NCI-H446 (cell line): ENCODE measurements at regions not wholly inside any gene's neighbourhood (a gene's known extent, or its start where the extent isn't known, plus 50 kb on each side); places are given as distances from the start of the nearest gene placed in this dataset.

Experiments used
- DNase-seq, 2 experiments: peaks; one replicate each; lab custom pipeline; 2025; lab: John Stamatoyannopoulos, UW

DNA sequence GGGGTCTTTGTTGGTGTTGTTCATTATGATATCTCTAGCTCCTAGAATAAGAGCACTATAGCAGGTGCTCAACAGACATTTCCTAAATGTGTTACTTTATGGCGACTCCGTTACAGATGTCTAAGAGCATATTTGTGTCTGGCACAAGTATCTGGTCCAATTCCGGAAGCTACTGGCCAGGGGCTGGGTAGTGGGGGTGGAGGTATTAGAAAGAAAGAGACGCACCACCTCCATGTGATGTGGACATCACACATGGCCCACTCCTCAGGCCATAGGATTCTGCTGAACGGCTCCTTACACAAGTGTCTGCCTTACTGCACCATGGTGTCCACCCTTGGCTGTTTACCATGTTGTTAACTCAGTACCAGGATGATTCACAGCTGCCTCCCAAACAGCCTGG, 296.8 kb upstream of the MKI67 start:
- DNase-seq: no peak

DNA sequence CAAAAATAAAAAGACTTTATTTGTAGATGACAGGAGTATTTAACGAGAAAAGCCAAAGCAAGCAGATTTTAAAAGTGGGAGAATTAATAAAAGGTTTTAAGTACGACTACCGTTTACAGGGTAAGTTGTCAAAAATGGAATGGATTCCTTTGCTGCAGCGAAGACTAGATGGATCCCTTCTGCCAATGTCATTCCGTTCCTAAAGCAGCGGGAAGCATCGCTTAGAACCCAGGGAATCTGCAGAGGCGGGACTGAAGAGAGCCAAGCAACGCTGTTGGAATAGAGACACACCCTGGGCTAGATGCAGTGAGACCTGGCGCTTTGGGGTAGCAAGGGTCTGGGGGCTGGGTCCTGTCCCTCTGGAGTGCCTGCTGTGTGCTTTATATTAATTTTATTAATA, 303.1 kb upstream of the MKI67 start:
- no peak for DNase-seq

DNA sequence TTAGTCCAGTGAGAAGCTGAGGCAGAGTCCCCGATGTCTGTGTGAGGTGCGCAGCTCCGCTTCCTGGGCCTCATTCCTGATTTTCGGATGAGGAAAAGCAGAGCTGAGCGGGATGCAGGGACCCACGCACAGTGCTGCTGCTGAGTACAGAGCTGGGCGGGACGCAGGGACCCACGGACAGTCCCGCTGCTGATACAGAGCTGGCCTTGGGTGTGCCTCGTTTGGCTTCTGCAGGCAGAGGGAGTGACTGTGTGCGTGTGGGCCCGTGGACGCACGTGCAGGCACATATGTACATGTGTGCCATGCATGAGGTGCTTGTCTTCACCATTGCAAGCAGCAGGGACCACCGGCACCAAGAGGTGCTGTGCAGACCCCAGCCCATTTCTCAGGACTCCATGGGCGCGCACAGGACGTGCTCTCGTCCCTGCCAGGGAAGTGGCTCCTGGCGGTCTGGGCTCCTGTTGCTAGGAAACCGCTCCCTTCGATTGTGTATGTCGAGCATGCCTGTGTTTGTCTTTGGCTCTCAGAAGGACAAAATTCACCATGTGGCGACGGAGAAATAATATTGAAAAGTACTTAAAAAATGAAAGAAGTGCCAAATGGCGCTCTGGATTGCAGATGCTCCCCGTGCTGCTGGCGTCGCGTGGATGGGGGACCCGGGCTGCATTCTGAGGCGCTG, 303.8 kb upstream of the MKI67 start:
- DNase-seq: no peak

DNA sequence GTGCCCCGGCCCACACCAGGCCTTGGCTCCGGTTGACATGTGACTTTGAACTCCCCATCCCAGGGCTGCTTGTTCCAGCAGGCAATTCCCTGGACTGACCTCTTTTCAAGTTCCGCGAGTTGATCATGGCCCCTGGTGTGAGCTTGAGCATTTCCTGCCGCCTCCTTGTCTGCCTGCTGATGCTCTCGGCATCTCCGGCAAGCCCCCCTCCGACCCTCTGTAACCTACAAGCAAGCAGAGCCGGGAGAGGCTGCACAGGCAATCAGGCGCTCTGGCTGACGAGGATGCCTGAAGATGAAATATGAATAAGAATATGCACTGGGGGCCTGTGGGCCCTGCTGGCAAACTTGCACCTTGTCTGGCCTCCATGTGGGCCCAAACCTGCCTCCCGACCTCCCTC, 304.9 kb upstream of the MKI67 start:
- no peak for DNase-seq

DNA sequence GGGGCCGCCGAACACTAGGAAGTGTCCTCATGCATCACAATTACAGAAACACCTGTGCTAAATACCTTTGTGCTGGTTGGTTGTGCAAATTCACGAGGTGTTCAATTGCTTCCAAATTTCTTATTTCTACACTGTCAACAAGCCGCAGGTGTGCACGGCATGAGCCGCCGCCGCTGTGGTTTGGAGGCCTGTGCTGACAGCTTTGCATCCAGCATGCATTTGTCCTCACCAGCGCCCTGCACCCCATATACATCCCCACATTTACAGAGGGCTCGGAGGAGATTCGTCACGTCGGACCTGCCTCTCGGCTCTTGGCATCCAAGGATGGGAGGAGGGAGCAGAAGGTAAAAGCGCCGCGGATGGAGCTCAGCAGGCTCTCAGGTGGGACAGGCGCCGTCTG, 305.3 kb upstream of the MKI67 start:
- no peak for DNase-seq

DNA sequence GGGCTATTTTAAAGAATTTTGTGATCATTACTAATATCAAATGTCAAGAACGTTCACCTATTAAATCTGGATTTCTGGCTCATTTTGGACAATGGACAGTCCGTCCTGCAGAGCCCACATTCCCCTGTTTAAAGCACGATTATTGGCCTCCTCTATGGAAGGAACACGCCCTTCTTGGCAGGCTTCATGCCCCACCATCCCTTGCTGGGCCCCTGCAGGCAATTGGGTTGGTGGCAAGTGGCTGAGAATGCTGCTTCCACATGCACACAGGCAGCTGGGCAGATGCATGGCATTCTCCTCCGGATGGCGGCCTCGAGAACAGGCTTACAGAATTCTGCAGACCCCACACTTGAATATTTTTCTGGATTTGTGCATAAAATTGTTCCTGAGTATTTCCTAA, 305.8 kb upstream of the MKI67 start:
- no peak for DNase-seq

DNA sequence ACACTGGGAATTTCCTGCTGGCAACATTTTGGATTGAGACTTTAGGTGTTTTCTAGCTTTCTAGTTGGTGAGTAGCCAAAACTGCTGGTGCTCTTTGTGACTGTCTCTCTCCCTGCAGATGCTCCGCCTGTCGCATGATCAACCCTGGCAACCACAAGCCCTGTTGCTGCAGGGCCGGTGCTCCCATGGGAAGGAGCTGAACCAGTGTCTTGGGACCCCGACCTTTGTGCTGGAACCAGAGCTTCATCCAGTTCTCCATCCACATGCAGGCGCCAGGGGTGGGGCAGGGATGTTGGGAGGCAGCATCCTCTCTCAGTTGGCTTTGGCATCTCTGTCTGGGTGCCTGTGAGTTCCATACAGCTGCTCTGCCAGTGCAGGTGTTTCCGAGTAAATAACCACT, 306.2 kb upstream of the MKI67 start:
- no peak for DNase-seq

DNA sequence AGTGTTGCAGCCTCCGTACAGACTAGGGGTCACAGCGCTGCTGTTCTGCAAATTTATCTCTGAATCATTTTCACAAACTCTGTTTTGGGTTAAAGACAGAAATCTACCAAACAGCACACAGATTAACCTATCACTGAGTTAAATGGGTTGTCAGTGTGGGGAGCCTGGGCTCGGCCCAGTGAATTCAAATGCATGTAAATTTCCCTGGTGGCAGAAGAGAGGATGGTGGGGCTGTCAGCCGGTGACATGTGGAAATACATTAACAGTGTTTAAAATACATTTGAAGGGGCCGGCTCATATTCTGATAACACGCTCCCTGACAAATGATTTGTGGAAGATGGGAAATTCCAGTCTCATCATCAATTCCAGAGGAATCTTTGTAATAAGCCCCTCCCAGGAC, 309.6 kb upstream of the MKI67 start:
- no peak for DNase-seq

DNA sequence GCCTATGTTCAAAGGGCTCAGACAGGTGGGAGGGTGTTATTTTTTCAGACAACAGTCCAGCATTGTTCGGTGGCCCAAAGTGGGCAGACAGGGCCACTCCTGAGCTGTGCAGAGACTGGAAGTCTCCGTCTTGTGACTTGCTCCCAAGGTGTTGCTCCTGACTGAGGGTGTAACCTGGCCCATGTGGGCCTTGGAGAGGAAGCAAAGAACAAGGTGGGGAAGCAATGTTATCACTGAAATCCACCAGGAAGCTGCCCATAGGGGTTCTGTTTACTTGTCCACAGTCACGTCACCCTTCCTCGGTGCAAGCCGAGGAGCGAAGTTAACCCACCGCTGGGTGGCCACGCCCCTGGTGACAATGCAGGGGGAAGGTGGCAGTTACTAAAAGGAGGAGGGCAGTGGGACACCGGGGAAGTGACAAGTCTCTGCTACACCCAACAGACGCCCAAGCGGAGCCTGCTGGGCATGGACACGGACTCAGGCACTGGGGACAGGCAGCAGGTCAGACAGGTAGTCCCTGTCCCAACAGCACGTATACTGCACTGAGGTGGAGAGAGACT, 311.6 kb upstream of the MKI67 start:
- DNase-seq: no peak

DNA sequence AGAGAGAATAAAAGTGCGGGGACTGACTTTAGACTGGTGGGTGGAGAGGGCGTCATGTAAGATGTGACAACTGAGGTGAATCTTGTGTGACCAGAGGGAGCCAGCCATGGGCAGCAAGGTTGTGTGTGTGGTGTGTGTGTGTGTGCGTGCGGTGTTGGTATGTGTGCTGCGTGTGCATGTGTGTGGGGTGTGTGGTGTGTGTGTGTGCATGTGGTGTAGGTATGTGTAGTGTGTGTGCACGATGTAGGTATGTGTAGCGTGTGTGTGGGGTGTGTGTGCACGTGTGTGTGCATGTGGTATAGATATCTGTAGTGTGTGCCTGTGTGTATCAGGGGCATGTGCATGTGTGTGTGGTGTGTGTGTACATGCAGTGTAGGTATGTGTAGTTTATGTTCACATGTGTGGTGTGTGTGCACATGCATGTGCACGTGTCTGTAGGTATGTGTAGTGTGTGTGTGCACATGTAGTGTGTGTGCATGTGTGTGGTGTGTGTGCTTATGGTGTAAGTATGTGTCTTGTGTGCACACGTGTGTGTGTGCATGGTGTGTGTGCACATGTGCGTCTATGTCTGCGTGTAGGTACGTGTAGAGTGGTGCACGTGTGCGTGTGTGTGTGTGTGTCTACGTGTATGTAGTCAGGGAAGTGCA, 312.3 kb upstream of the MKI67 start:
- DNase-seq: no peak

DNA sequence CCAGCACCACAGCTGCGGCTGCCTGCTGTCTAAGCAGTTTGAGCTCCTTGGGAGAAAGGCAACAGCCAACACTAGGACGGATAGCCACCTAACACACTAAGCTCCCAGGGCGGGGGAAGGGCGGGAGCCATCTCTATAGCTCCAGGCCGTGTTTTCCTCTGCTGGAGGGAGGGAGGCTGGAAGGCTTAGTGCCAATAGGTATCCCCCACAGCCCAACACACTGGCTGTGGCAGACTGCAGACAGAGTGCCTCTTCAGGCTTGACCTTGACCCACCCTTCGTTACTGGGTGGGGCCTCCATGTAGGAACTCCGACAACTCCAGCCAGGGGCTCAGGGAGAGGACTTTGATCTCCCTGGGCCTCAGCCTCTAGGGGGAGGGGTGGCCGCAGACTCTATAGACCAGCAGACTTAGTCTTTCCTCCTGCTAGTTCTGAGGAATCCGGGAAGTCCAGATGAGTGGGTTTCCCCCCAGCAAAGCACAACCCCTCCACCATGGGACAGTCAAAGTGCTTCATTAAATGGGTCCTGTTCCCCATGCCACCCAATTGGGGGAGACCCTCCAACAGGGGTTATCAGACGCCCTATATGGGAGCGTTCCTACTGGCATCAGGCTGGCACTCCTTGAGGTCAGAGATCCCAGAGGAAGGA, 314.4 kb upstream of the MKI67 start:
- DNase-seq: no peak

DNA sequence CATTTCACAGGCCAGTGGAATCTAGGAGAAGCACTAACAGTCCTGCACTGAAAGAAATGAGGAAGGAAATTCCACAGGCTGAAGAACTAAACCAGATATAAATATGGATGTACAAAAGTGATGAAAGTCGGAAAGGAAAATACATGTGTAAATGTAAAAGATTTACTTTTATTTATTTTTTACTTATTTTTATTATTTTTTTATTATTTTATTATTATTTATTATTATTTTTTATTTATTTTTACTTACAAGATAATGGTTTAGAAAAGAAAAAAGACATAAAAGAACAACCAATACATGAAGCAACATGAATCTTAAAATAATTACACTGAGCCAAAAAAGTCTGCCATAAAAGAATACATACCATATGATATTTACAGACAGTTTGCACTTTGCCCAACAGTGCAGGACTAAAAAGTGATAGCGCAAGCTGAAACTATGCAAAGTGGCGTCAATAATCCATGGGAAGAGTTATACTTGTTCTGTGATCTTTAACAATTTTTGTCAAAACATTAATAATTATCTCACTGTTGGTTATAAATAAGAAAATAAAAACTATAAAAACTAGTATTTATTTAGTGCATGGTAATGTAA, 317.8 kb upstream of the MKI67 start:
- no peak for DNase-seq

DNA sequence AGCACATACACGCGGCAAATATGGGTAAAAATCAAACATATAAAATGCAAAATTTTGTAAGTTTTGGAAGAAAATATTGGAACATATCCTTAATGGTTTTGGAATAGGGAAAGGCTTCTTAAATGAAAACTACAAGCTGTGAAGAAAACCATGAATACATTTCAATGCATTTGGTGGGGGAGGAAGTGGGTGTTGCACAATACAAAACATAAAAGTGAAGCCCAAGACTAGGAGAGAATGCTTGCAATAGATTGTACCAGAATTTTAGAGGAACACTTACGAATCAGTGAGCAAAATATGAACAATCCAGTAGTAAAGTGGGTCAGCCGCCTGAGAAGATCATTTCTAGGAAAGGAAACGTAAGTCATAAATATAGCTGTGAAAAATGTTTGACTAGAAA, 322.6 kb upstream of the MKI67 start:
- DNase-seq: no peak

DNA sequence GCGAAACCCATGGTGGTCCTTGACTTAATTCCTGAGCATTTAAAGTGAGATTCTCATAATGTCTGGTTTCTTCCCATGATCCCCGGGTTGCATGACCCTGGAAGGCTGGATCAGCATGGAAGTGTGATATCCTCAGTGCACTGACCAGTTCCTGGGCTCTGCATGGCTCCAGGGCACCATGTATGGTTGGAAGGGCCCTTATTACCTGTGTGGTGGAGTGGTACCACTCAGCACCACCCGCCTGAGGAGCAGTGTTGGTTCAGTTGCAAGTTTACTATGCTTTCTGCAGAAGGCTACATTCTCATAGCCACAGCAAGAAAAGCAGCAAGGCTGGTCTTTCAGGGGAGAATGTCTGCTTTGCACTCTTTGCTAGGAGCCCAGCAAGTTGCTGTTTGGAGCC, 325.7 kb upstream of the MKI67 start:
- DNase-seq: no peak

DNA sequence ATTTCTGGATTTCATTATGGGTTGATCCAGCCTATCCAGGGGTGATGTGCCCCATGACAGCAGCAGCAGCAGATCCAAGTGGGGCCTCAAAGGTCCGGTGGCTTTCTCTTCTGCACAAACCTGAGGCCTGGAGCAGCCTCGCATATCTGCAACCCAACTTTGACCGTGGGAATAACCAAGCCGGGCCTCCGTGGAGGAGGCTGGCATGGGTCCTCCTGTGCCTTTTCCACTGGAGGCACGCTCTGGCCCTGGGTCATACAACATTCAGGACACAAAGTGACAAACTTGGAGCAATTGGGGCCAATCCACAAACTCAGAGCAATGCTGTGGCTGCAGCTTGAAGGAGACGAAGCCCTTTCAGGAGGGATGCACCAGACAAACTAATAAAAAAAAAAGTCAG, 330.0 kb upstream of the MKI67 start:
- DNase-seq: no peak

DNA sequence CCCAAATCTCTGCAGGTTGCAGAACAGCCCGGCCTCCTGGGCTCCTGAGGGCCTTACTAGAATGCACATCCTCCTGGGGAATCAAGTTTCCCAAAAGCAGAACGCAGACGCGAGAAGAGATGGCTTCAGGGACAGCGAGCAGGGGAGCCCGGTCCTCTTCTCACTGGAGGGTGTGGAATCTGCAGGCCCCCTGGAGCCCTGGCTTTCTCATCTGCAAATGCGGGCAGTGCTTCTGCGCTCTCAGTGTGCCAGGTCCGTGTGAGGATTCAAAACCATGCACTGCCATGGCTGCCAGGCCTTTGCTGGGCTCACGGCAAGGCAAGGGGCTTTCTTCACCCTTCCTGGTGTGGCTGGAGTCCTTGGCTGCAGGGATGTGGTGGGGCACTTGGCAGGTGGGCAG, 330.9 kb upstream of the MKI67 start:
- no peak for DNase-seq

DNA sequence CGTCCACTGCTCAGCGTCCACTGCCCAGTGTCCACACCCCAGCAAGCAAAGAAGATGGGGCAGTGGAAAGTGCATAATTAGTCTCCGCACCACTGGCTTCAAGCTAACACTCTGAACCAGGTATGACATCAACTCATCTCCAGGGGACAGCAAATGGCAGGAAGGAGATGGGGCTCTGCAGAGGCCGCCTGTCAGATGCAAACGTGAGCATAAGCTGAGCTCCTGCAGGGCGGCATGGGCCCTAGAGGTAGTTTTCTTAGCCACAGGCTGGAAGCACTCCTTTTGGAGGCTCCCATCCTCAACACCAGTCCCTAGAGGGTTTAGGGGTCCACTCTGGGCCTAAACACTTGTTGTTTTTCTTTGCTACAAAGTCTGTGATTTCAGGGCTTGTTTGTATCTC, 335.8 kb upstream of the MKI67 start:
- DNase-seq: no peak

DNA sequence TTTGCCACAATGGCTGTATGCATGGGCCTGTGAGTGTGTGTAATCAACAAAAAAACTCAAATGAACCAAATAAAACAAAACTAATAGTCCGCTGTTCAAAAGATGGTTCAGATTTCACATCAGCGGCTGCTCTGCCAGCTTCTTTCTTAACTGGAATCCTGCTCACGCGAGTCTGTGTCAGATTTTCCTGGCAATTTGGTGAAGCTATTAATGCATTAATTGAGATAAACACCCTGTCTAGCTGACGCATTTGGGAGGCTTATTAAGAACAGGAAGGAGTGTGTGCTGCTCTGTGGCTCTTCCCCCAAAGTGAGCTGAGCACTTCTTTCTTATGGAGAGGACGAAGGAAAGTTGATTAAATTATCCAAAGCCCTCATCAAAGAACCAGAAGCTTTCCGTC, 336.6 kb upstream of the MKI67 start:
- DNase-seq: no peak

DNA sequence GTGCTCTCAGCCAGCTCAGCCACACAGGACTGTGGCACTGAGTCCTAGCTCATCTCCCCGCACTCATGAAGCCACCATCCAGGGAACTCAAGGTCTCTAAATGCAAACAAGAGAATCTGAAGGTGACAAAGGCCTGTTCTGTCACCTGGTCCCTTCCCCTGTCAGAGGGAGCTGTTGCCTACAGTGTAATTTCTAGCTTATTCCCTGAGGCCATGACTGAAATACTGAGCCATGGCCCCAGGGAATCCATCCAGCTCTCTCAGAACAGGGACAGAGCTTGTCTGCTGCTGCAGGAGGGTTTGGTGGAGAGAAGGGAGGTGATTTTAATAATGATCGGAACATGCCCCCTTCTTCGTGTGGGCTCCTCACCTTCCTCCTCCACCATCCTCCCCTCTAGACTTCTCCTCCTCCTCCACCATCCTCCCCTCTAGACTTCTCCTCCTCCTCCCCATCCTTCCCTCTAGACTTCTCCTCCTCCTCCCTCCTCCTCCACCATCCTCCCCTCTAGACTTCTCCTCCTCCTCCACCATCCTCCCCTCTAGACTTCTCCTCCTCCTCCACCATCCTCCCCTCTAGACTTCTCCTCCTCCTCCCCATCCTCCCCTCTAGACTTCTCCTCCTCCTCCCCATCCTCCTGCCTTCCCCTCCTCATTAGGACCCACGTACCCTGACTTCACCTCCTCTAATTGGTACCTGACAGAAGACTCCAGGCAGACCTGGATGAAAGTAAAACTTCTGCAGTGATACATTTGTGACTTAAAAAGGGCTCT, 338.0 kb upstream of the MKI67 start:
- DNase-seq: peak in 1 of 2 experiments; percentile 49

DNA sequence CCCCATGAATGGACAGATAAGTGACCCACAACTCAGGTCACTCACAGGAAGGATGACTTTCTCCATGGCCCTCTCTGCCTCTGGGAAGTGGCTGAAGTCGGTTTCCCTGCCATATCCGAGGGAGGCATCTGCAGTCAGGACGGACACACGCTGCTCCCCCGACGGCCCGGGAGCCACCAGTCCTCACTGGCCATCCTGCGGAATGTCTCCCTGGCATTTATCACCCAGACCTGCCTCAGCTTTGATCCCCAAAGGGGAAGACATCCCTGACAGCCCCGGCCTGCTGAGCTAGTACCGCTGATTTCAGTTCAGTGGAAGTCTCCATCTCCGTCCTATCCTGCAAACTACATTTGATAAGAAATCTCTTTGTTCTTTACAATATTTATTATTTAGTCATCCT, 339.5 kb upstream of the MKI67 start:
- DNase-seq: no peak

DNA sequence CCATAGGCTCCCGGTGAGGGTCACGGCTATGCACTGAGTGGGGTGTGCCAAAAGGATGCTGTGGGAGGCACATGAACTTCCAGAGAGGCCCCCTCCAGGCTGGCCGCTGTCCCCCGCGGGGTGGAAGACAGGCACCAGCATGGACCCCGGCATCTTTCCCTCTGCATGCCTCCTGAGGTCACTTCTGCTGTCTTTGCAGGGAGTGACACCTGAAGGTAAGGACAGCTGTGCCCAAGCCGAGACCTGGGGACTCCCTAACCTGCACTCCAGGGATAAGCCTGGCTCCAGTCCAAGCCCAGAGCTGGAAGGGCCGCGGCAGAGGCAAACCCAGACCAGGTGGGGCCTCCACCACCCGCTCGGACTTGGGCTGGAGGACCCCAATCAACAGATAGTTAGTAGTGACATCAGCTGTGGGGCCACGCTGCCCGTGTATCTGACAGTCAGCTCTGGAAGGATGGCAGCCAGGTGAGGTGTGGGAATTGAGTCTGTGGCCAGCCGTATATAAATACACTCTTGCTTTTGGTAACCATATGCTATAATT, 340.7 kb upstream of the MKI67 start:
- no peak for DNase-seq

DNA sequence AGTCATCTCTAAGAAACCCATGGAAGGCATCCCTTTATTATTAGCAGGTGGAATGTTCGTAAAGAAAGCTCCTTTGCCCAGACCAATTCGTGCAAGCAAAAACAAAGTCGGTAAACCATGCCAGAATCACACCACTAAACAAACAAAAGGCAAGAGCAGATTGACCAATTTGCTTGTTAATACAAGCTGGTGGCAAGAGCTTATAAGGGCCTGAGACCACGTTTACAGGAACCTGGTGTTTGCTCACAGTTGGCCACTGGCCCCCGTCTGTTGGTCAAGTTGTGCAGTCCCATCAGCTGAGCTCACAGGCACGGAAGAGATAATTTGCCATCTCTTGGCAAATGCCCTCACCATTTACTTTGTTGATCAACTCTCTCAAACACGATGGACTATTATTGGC, 342.2 kb upstream of the MKI67 start:
- DNase-seq: no peak
